GM10266 (cell line): ENCODE measurements at regions not wholly inside any gene's neighbourhood (a gene's known extent, or its start where the extent isn't known, plus 50 kb on each side); places are given as distances from the start of the nearest gene placed in this dataset.

ENCODE experiments used
- DNase-seq: peaks from one replicate; pipeline ENCODE4 v3.0.0; 2012; ENCODE audit errors: extremely low spot score
- TF ChIP-seq, protein P1 (sequence below): IDR thresholded peaks from 2 replicates; pipeline ENCODE4 v1.5.1; 2012; ENCODE audit warnings: mild to moderate bottlenecking, low read depth; ENCODE audit not compliant: control insufficient read depth, insufficient read depth; ENCODE audit errors: missing control alignments

DNA sequence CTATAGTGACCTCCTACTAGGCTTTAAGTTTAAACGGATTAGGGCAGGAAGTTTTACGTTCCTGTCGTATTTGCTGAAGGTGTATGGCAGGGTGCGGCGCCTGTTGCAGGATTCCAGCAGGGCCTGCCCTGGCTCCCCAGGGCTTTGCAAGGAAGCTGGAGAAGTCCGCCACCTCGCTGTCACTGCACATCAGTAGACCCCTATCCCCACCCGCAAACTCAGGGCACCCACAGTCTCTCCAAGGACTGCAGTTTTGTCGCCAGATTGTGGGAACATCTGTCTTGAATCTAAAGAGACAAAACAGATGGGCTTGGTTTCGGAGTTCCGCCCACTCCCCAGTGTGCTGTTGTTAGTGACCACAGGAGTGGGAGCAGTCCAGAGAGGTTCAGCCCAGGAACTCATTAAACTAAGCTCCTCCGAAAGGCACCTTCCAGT is 110.8 kb downstream of the CDC7 start:
- no peak for DNase-seq
- TF ChIP-seq, protein P1, sequence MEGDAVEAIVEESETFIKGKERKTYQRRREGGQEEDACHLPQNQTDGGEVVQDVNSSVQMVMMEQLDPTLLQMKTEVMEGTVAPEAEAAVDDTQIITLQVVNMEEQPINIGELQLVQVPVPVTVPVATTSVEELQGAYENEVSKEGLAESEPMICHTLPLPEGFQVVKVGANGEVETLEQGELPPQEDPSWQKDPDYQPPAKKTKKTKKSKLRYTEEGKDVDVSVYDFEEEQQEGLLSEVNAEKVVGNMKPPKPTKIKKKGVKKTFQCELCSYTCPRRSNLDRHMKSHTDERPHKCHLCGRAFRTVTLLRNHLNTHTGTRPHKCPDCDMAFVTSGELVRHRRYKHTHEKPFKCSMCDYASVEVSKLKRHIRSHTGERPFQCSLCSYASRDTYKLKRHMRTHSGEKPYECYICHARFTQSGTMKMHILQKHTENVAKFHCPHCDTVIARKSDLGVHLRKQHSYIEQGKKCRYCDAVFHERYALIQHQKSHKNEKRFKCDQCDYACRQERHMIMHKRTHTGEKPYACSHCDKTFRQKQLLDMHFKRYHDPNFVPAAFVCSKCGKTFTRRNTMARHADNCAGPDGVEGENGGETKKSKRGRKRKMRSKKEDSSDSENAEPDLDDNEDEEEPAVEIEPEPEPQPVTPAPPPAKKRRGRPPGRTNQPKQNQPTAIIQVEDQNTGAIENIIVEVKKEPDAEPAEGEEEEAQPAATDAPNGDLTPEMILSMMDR = no peak

GRCh38 chr1:91613595-91613994 is 112.9 kb downstream of the CDC7 start:
- TF ChIP-seq, protein P1 = no peak

GRCh38 chr1:91616712-91617111 is 116.1 kb downstream of the CDC7 start:
- TF ChIP-seq, protein P1 = no peak

More at GRCh38 chr1:91613595-91613994, 112.9 kb downstream of the CDC7 start:
- no peak for DNase-seq

DNA sequence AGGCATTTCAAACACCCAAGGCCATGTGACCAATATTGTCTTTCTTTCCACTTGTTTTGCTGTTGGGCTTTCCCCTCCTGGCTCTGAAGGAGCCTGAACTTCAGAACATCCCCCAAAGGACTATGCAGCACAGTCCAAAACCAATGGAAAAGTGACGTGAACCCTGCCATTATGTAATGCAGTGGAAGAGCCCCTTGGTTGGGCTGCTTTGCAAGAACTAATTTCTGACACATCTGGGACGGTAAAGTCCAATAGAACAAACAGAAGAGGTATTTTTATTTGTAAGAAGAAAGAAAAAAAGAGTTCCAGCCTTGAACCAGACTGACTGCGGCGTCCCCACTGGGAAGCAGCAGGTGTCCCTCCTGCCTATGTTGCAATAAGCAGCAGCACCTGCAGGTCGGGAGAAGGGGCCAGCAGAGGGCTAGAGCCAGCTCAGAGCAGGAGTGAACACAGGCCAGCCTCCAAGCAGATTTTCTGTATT is 116.7 kb downstream of the CDC7 start:
- TF ChIP-seq, protein P1 = peak; percentile 45
- peak; percentile 40 for DNase-seq

More at GRCh38 chr1:91616712-91617111, 116.1 kb downstream of the CDC7 start:
- no peak for DNase-seq

- DNase-seq = no peak
- TF ChIP-seq, protein P1 = no peak
Observed at GRCh38 chr1:91619881-91620280, 119.2 kb downstream of the CDC7 start.

GRCh38 chr1:91621360-91621759 is 120.7 kb downstream of the CDC7 start:
- TF ChIP-seq, protein P1 = no peak
- DNase-seq = no peak

DNA sequence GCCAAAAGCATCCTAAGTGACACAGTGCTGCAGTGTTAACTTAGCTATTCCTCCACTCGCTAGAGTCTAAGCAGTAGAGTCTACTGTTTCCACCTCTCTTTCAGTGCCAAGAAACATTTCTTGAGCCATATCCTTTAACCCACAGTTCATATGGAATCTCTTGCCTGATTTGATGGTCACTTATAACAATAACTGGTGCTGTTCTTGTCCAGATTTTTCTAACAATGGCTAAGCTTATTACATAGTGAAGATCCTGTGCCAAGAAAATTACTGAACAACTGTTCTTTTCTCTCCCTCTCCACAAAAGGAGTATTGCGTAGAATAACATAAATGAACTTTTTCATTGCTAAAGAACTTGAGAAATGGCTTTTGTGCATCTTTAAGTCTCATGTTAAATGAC is 121.3 kb downstream of the CDC7 start:
- TF ChIP-seq, protein P1 = no peak
- no peak for DNase-seq
